Astrocyte of the spinal cord (primary cell): ENCODE measurements at regions not wholly inside any gene's neighbourhood (a gene's known extent, or its start where the extent isn't known, plus 50 kb on each side); places are given as distances from the start of the nearest gene placed in this dataset.

Source experiments
- DNase-seq: peaks from one replicate; pipeline ENCODE4 v3.0.0; 2011; ENCODE audit warnings: low read depth, low spot score
- H3K4me3 ChIP-seq: 2 replicates; pipeline ENCODE4 v1.5.1; 2011; ENCODE audit warnings: low read depth, mild to moderate bottlenecking, low read length, moderate library complexity
- in situ Hi-C: cut with HindIII; loops from 2 replicates; pipeline ENCODE4 v1.10.0; 2017; ENCODE audit warnings: low sequenced_read_pairs
- TF ChIP-seq, protein P1 (sequence below): IDR thresholded peaks from 2 replicates; pipeline ENCODE4 v1.5.1; 2012; ENCODE audit warnings: low read depth, mild to moderate bottlenecking, low read length, inconsistent platforms

DNA sequence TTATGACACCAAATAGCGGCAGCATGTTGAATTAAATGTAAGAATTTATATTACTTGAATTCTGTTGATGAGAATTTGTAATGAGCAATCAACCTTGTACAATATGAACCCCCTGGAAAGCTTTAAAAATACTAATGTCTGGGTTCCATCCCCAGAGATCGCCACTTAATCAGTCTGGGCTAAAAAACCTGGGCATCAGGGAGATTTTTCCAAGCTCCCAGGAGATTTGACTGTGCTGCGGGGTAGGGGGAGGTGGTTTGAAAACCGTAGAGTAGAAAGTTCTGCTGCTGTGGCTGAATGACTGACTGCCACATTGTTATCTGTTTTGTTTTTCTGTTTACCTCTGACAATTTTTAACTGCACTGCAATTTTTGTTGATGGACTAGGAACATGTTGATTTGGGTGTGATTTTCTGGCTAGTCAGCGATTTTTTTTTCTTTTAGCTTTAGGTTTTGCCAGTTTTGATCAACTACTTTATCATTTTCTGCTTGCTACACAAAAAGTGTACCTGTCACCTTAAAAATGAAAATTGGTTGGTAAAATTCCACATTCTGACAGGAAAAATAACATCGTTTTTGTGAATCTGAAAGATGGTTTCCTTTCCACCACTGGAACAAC is 79.3 kb downstream of the PCTP start:
- in situ Hi-C loops: no loop called here
- H3K4me3 ChIP-seq: no peak overlapping the region
- TF ChIP-seq, protein P1, sequence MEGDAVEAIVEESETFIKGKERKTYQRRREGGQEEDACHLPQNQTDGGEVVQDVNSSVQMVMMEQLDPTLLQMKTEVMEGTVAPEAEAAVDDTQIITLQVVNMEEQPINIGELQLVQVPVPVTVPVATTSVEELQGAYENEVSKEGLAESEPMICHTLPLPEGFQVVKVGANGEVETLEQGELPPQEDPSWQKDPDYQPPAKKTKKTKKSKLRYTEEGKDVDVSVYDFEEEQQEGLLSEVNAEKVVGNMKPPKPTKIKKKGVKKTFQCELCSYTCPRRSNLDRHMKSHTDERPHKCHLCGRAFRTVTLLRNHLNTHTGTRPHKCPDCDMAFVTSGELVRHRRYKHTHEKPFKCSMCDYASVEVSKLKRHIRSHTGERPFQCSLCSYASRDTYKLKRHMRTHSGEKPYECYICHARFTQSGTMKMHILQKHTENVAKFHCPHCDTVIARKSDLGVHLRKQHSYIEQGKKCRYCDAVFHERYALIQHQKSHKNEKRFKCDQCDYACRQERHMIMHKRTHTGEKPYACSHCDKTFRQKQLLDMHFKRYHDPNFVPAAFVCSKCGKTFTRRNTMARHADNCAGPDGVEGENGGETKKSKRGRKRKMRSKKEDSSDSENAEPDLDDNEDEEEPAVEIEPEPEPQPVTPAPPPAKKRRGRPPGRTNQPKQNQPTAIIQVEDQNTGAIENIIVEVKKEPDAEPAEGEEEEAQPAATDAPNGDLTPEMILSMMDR: no peak
- DNase-seq: no peak

DNA sequence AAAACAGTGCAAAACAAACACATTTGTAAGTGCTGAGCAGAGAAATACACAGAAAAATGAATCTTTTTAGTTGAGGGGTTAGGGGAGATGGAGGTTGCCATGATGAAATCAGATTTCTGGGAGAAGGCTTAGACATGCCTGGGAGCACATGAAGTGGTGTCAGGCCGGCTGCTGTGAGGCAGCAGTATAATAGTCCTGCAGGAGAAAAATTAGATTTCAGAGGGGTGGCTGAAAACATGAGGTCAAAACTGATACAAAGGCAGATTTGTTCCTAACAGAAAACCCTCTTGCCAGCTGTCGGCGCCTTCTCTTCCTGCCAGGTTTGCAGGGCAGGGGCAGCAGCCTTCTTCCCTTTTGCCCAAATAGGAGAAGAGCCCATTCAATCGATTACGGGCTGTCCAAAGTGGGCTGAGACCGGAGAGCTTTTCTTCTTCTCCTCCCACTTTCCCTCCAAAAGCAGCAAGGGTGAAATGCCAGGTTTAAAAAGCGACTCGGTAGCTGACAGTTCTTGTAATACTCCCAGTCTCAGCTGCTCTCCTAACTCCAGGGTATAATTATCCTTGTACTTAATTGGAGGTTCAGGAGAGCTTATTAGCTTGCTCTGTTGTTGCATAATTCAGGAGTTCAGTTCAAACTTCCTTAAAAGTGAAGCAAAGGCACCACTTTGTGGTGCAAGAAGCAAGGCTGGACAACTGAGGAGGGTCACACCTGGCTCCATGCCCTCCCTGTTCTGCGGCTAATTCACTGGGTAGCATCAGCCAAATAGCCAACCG is 80.0 kb downstream of the PCTP start:
- in situ Hi-C loops: no loop called here

DNA sequence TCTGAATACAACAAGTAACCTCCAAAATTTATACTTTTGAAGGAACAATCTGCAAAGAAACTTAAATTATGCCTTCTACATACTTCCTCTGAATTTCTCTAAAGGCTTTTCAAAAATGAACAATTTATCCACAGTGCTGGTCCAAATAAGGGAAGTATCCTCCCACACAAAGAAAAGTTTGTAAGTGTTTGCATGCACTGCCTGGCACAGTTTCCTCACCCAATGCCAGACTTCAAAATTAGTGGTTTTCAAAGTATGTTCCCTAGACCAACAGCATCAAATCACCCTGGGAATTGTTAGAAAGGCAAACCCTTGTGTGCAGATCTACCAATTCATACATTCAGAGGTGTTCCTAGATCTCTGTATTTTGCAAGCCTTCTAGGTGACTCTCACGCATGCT is 82.5 kb downstream of the PCTP start:
- H3K4me3 ChIP-seq: no peak overlapping the region
- TF ChIP-seq, protein P1: no peak
- in situ Hi-C loops: no loop called here
- no peak for DNase-seq

More for the DNA sequence above, 80.0 kb downstream of the PCTP start:
- H3K4me3 ChIP-seq: no peak overlapping the region
- no peak for DNase-seq
- TF ChIP-seq, protein P1: no peak

DNA sequence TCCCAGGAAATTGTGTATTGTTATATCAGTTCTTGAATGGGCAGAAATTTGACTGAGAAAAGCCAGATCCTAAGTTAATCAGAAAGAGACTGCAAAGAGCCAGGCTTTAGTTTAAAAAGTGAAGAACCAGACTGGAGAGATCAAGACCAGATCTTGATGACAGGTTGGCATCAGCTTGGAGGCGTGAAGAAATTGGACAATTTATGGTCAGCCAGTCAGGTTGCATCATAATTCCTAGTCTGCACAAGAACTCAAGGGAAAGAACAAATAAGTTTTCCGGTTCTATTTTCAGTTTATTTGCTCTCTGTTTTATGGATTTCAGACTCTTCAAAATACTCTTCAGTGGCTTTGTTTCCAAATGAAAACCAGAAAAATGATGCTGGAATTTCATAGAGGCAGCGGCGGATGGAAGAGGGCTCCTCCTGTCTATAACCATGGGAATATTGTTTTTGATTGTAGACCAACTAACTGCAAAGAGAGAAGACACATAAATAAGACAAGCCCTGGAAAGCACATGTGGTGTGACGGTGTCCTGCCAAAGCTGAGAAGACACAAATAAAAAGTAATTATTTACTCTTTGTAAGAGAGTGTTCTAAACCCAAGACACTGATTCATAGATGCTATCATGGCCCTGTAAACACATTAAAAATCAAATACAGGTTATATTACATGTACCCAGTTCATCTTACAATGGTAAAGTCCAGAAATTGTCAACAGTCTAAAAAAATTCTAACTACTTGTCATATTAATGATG is 91.7 kb downstream of the PCTP start:
- TF ChIP-seq, protein P1: no peak
- in situ Hi-C loops: no loop called here
- DNase-seq: no peak
- no peak overlapping the region for H3K4me3 ChIP-seq

DNA sequence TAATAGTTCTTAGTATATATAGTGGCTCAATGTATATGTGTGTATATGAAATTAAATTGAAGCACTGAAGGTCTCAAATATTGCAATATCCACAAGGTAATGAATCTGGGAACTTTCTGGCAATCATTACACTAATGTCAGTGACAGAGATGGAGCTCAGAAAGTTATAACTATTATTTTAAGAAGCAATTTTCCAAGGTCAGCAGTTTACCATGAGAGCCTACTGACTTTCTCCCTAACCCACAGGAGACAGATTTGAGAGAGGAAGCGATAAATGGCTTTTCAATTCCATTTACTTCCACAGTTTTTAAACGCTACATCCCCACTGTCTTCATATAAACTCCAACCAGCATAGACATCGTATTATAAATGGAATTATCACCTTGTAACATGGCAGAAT is 92.9 kb downstream of the PCTP start:
- in situ Hi-C loops: no loop called here
- no peak for DNase-seq
- TF ChIP-seq, protein P1: no peak
- H3K4me3 ChIP-seq: no peak overlapping the region

DNA sequence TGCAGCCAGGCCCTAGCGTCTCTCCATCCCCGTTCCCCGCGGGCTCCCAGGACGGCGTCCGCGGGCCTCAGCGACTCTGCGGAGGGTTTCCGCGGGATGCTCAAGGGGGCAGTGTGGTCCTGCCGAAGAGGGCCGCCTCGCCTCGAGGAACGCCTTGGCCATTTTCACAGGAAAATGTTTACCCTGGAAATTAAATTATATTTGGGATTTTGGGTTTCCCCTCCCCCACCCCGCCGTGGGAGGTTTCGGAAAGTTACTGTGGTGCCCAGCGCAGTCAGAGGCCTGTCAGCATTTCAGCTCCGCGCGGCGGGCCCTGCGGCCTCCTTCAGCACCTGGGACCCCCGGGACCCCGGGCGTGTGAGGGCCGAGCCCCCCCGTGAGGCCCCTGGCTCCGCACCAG is 94.5 kb downstream of the PCTP start:
- in situ Hi-C loops: no loop called here
- DNase-seq: peak; percentile 35
- TF ChIP-seq, protein P1: peak; percentile 74
- H3K4me3 ChIP-seq: peak overlapping the region; percentile 10
